ENCODE measurements at regions not wholly inside any gene's neighbourhood (a gene's known extent, or its start where the extent isn't known, plus 50 kb on each side); places are given as distances from the start of the nearest gene placed in this dataset.

DNA sequence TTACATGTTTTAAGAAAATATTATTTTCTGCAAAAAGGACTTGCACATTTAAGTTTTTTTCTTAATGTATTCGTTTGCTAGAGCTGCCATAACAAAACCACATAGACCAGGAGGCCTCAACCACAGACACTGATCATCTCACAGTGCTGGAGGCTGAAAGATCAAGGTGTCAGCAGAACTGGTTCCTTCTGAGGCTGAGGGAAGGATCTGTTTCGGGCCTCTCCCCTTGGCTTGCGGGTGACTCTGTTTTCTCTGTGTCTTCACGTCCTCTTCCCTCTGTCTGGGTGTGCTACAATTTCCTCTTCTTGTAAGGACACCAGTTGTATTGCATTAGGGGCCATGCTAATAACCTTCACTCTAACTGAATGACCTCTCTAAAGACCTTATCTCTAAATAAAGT is 364.2 kb downstream of the IRS2 start:
- no peak for TF ChIP-seq POLR2AphosphoS5 (IDR thresholded peaks at IDR 0.05)
- TF ChIP-seq, protein P1, sequence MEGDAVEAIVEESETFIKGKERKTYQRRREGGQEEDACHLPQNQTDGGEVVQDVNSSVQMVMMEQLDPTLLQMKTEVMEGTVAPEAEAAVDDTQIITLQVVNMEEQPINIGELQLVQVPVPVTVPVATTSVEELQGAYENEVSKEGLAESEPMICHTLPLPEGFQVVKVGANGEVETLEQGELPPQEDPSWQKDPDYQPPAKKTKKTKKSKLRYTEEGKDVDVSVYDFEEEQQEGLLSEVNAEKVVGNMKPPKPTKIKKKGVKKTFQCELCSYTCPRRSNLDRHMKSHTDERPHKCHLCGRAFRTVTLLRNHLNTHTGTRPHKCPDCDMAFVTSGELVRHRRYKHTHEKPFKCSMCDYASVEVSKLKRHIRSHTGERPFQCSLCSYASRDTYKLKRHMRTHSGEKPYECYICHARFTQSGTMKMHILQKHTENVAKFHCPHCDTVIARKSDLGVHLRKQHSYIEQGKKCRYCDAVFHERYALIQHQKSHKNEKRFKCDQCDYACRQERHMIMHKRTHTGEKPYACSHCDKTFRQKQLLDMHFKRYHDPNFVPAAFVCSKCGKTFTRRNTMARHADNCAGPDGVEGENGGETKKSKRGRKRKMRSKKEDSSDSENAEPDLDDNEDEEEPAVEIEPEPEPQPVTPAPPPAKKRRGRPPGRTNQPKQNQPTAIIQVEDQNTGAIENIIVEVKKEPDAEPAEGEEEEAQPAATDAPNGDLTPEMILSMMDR (IDR thresholded peaks at IDR 0.05) = no peak
- TF ChIP-seq EP300 (IDR thresholded peaks at IDR 0.05) = no peak
- no peak for TF ChIP-seq POLR2A (IDR thresholded peaks at IDR 0.05)

All from gastroesophageal sphincter (tissue), 3 donors.